Myocyte (in vitro differentiated cells): ENCODE measurements at regions not wholly inside any gene's neighbourhood (a gene's known extent, or its start where the extent isn't known, plus 50 kb on each side); places are given as distances from the start of the nearest gene placed in this dataset.
"Not testable (repeated sequence)": the region's sequence is repeated elsewhere in the genome, so short reads cannot be mapped to it uniquely, and the experiment has no call there.

Experiments
- DNase-seq: peaks from one replicate; pipeline ENCODE4 v3.0.0-alpha.2; 2012; ENCODE audit warnings: low read depth

GRCh38 chr13:89165685-89166084 lies 1494.5 kb downstream of the SLITRK5 start:
- no peak for DNase-seq

DNA sequence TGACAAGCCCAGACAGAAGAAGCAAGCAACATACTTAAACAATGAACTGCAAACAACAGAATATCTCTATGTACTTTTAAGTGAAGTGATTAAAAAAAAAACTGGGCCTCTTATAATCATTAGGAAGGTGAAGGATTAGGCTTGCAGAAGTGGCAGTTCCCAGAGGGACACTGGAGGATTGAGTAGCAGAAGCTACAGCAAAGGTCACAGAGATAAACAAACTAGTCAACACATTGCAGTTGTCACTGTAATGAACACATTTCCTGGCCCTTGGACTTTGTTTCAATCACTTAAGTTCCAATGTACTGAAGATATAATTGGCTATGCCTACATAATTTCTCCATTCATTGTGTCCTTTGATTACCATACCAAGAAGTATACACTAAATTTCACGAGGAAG lies 1498.8 kb downstream of the SLITRK5 start:
- no peak for DNase-seq

GRCh38 chr13:89181041-89181440 lies 1509.9 kb downstream of the SLITRK5 start:
- DNase-seq: no peak

- DNase-seq: no peak
Observed at GRCh38 chr13:89199138-89199537, 1528.0 kb downstream of the SLITRK5 start.

DNA sequence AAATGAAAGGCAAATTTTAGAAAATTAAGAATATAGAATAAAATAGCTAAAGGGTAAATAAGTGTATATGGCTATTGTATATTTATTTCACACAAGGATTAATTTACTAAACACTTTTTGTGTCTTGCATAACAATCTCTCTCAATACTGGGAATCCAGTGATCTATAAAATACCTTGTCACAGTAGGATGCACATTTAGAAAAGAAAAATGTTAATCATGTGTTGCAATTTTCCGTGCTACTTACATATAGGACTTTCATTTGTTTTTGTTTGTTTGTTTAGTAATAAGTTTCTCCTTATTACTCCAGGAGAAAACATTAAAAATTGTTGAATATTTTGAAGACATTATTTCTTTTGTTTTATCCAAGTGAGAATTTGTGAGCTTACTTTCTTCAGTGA lies 1533.3 kb downstream of the SLITRK5 start:
- DNase-seq: no peak

GRCh38 chr13:89205856-89206520 lies 1534.8 kb downstream of the SLITRK5 start:
- no peak for DNase-seq

DNA sequence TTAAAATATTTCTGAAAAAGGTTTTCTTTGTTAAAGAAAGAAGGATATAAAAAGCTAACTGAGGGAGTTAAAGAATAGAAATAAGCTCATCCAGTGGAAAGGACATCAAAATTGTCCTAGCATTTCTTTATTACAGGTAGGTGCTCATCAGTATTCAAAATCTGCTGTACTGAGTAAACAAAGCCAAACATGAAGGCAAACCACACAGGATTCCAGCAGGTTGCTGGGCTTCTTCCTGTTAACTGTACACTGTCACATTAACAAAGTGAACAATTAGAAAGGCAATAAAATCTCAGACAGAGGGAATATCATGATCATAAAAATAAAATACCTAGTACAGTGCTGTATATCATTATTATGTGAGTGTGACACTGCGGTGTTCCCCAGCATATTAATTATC lies 1541.0 kb downstream of the SLITRK5 start:
- no peak for DNase-seq

GRCh38 chr13:89214185-89214584 lies 1543.0 kb downstream of the SLITRK5 start:
- no peak for DNase-seq

DNA sequence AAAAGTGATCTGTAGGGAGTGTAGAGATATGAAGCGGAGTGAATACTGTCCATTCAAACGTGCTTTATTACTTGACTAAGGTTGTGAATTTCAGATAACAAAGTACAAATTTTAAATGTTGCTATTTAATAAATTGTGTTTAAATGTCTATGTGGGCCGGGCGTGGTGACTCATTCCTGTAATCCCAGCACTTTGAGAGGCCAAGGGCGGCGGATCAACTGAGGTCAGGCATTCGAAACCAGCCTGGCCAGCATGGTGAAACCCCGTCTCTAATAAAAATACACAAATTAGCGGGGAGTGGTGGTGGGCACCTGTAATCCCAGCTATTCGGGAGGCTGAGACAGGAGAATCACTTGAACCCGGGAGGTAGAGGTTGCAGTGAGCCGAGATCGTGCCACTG lies 1544.1 kb downstream of the SLITRK5 start:
- DNase-seq: not testable (repeated sequence)

GRCh38 chr13:89217813-89218212 lies 1546.6 kb downstream of the SLITRK5 start:
- DNase-seq: no peak

DNA sequence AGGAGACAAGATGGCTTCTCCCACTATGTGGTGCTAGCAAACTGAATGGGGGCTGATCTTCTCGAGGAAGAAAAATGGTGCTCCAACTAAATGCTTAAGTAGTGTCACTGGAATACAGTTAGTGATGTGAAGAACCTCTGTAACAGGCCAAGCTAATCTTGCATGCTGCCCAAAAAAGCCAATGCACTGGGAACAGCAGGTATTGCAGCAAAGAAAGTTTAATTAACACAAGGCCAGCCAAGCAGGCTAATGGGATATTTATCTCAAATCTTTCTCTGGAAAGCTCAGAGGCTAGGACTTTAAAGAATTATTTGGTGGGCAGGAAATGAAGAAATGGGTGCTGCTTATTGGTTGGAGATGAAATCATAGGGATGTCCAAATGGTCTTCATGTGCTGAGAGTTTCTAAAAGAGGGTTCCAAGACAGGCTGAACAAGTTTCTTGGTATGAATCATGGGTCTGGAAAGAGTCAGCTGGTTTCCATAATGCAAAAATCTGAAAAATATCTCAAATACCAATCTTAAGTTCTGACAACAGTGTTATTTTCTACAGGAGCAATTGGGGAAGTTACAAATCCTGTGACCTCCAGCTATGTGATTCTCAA lies 1550.5 kb downstream of the SLITRK5 start:
- no peak for DNase-seq

GRCh38 chr13:89227356-89227755 lies 1556.2 kb downstream of the SLITRK5 start:
- no peak for DNase-seq

DNA sequence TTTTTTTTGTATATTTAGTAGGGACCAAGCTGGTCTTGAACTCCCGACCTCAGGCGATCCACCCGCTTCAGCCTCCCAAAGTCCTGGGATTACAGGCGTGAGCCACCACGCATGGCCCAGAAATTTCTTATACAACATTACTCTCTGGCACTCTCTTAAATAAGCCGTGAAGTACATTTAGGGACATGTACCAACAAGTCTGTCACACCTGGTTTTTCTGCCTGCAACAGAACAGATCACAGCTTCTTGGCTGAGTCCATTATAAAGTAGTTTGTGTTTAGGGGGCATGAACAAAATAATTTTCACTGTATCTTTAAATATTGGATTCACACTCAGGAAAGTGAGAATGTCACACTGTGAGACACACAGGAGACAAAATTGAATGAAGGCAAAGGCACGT lies 1567.3 kb downstream of the SLITRK5 start:
- DNase-seq: no peak

DNA sequence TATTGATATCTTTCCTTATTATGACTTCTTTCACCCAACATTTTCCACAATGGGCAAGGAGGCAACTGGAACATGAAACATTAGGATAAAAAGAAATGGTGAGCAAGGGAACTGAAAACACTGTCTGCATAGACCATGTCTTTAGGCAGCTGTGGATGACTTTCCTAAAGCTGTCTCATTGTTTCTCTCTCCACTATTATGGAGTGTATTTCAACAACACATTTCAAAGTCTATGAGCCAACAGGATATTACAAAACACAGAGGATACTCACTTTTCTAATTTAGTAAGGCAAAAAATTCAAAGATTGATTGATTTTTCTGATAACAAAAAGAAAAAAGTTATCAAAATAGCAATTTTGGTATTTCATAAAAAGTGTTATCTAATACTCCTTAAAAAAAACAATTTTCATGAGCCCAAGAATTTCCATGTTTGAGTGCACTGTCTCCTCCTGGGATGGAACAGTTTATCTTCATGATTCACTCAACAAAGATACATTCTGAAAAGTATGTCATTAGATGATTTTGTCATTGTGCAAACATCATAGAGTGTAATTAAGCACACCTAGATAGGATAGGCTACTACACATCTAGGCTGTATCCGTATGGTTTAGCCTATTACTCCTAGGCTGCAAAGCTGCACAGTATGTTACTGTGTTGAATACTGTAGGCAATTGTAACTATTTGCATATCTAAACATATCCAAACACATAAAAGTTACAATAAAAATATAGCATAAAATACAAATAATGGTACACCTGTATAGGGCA lies 1568.4 kb downstream of the SLITRK5 start:
- no peak for DNase-seq

GRCh38 chr13:89255844-89256406 lies 1584.8 kb downstream of the SLITRK5 start:
- DNase-seq: no peak

DNA sequence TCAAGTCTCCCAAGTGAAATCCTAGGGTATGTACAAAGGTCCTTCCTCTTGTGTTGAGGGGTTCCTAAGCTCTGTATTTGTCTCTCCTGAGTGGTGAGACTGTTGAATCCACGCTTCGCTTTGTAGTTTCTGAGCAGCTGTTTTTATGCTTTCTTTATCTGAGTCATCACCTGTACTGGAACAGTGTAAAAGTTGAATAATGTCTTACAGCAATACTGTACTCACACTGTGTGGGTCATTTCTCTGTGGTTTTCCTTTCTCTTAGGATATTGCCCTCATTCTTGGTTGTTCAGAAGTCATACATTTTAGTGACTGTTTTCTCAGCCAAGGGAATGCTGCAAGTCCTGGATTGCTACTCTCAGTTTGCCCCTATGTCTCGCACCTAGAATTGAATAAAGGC lies 1596.6 kb downstream of the SLITRK5 start:
- DNase-seq: no peak

DNA sequence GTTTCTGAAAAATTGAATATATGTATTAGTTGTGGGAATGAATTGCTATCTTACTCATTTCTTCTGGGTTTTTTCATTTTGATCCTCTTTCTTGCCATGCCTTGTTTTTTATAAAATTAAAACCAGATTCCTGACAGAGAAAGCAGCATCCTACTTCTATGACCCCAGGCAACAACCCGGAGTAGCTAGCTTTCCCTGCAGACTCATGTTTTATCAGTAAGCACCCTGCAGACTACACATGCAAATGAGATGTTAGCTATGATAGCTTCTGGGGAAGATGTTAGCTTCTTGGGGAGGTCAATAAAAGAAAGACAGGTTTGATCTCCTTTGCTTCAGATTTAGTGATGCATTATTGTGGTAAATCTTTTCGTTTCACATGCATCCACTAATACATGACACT lies 1598.6 kb downstream of the SLITRK5 start:
- no peak for DNase-seq

GRCh38 chr13:89270736-89271135 lies 1599.6 kb downstream of the SLITRK5 start:
- no peak for DNase-seq

DNA sequence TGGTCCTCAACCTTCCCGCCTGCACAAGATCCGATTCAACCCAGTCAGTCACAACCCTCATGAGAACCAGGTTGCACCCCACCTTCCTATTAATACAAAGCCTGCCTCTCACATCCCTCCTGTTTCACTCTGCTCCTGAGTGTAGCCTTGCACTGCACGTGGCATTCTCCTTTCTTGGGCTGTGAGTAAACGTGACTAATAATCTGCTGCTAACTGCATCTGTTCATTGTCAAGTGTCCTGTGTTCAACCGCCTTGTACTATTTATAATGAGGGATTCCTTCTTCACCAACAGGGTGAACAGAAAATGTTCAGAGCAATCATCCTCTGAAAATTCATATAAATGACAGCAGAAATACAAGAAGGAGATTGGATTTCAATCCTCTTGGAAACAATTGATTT lies 1608.2 kb downstream of the SLITRK5 start:
- DNase-seq: peak; percentile 22

- DNase-seq: no peak
Observed at GRCh38 chr13:89281331-89281730, 1610.2 kb downstream of the SLITRK5 start.

- DNase-seq: no peak
Observed at GRCh38 chr13:89282241-89282640, 1611.1 kb downstream of the SLITRK5 start.

GRCh38 chr13:89287381-89287780 lies 1616.2 kb downstream of the SLITRK5 start:
- no peak for DNase-seq
